Upper lobe of left lung (tissue), 4 donors: ENCODE measurements at regions not wholly inside any gene's neighbourhood (a gene's known extent, or its start where the extent isn't known, plus 50 kb on each side); places are given as distances from the start of the nearest gene placed in this dataset.
"Not testable (repeated sequence)": the region's sequence is repeated elsewhere in the genome, so short reads cannot be mapped to it uniquely, and the experiment has no call there.

Experiments used
- CTCF ChIP-seq, 6 experiments: fragments of 450-650 bp in 4 of 6; fragments of 200-600 bp in 2 of 6; sonication (generic) in 2 of 6; IDR thresholded peaks; one replicate each; pipeline ENCODE4 v1.5.1; 2016 to 2019; ENCODE audit warnings: antibody characterized with exemption in 6 of 6
- POLR2A ChIP-seq, 4 donors: fragments of 450-650 bp; IDR thresholded peaks; one replicate each; pipeline ENCODE4 v1.5.1; 2016 to 2017; ENCODE audit warnings: antibody characterized with exemption in 4 of 4, mild to moderate bottlenecking in 2 of 4

DNA sequence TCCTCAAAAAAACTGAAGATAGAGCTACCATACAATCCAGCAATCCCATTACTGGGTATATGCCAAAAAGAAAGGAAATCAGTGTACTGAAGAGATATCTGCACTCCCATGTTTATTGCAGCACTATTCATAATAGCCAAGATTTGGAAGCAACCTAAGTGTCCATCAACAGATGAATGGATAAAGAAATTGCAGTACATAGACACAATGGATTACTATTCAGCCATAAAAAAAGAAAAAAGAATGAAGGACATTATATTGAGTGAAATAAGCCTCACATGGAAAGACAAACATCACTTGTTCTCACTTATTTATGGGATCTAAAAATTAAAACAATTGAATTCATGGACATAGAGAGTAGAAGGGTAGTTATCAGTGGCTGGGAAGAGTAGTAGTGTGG is 360.8 kb upstream of the FAR2 start:
- not testable (repeated sequence) for TF ChIP-seq POLR2A, CTCF (IDR thresholded peaks at IDR 0.05)
